ENCODE measurements at regions not wholly inside any gene's neighbourhood (a gene's known extent, or its start where the extent isn't known, plus 50 kb on each side); places are given as distances from the start of the nearest gene placed in this dataset.

DNA sequence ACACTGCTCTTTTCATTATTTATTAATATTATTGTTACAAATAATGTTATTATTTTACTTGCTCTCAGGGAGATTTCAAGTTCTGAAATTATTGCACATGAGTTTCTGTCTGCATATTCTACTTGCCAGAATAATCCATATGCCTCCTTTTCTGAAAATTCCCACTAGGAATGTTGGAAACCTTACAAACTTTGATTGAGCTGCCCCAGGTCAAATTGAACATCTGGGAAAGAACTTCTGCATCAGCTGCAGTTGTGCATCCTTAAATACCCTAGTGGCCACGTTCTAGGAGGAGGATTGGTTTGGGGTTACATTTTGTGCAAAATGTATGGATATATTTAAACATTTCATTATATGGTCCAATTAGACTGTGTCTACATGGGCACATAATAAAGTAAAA is 1302.7 kb upstream of the PIK3C3 start:
- DNase-seq (ENCODE audit: low spot score), result no peak

DNA sequence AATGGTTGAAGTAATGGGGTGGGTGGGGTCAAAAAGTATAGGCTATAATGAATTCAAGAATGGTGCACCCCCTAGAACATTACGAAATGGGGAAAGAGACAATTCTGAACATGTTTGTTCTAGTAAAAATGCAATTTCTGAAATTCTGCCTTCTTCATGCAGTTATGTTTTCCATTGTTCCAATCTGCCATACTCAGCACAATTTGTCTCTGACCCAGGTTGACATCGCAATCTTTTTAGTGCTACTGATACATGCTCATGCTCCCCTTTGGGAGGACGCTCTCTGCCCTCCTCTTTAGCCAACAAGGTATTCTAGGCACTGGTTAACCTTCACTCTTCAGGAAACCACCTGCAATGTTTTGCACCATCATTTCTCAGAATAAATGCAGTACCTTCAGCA is 1303.9 kb upstream of the PIK3C3 start:
- DNase-seq (ENCODE audit: low spot score), result no peak

- no peak for DNase-seq (ENCODE audit: low spot score)
Observed at GRCh38 chr18:40642692-40643229, 1312.3 kb upstream of the PIK3C3 start.

- DNase-seq (ENCODE audit: low spot score), result no peak
Observed at GRCh38 chr18:40631319-40631718, 1323.7 kb upstream of the PIK3C3 start.

- no peak for DNase-seq (ENCODE audit: low spot score)
Observed at GRCh38 chr18:40630496-40630895, 1324.5 kb upstream of the PIK3C3 start.

DNA sequence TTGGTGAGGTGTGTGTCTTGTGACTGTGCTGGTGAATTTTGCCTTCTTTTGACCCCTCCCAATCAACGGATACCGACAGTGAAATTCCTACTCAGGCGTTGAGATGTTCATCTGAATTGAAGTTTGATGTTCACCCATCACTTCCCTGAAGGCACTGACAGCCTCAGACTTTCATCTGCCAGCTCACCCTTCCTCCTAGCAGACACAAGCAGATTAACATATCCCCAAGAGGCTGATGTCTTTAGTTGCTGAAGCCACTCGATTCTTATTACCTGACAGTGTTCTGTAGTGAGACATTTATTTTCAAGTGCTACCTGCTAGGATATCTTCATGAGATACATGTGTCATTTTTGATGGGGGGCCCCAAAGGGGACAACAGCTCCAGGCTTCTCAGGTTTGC is 1330.1 kb upstream of the PIK3C3 start:
- DNase-seq (ENCODE audit: low spot score), result no peak

DNA sequence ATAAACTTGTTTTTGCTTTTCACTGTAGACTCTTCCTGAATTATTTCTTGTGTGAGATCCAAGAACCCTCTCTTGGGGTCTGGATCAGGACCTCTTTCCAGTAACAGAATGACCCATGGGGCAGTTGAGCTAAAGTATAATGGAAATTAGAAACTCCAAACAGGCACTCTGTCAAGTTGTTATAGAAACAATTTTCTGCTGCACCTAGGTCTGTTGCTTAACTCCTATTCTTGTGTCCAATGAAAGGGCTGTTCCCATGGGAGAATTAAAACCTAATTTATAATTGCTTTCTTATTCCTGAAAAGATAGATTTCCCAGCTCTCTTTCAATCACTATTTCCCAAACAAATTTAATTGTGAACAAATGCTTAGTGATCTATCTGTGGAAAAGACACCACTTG is 1341.3 kb upstream of the PIK3C3 start:
- DNase-seq (ENCODE audit: low spot score), result no peak

GRCh38 chr18:40612356-40612755 is 1342.7 kb upstream of the PIK3C3 start:
- DNase-seq (ENCODE audit: low spot score), result no peak

- DNase-seq (ENCODE audit: low spot score), result no peak
Observed at GRCh38 chr18:40608226-40608625, 1346.8 kb upstream of the PIK3C3 start.

GRCh38 chr18:40607542-40608148 is 1347.4 kb upstream of the PIK3C3 start:
- no peak for DNase-seq (ENCODE audit: low spot score)

DNA sequence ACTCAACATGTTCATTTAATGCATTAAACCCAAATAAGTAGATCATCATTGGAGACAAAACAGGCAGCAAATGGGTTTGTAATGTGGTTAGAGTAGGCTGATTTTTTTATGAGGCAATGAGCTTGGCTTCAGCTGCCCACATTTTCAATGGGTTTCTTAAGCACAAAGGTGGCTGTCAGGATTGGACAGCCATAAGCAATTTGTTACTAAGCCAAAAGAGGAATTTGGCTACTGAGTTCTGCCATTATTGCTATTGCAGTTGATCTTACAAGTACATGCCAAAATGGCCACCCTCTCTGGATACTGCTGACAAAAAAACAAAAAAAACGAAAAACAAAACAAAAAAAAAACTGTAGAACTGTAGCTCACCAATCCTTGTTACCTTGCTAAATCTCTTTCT is 1348.0 kb upstream of the PIK3C3 start:
- DNase-seq (ENCODE audit: low spot score), result no peak

- no peak for DNase-seq (ENCODE audit: low spot score)
Observed at GRCh38 chr18:40583671-40584070, 1371.4 kb upstream of the PIK3C3 start.

- no peak for DNase-seq (ENCODE audit: low spot score)
Observed at GRCh38 chr18:40582105-40582504, 1372.9 kb upstream of the PIK3C3 start.

DNA sequence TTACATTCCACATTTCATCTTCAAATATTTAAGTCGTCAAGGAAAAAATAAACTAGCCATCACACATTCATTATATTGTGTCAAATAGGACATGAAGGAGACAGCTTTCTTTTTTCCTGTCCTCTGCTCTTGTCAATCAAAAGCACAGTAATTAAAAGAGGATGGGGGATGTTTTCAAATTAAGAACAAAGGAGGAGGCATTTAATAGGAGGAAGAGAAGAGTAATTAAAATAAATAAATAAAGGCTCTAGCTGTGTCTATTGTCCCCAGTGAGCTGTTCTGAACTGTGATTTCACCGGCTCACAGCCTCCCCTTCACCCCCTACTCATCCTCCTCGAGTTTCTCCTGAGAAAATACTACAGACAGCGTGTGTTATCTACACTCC is 1377.1 kb upstream of the PIK3C3 start:
- no peak for DNase-seq (ENCODE audit: low spot score)

- no peak for DNase-seq (ENCODE audit: low spot score)
Observed at GRCh38 chr18:40577239-40577980, 1377.6 kb upstream of the PIK3C3 start.

DNA sequence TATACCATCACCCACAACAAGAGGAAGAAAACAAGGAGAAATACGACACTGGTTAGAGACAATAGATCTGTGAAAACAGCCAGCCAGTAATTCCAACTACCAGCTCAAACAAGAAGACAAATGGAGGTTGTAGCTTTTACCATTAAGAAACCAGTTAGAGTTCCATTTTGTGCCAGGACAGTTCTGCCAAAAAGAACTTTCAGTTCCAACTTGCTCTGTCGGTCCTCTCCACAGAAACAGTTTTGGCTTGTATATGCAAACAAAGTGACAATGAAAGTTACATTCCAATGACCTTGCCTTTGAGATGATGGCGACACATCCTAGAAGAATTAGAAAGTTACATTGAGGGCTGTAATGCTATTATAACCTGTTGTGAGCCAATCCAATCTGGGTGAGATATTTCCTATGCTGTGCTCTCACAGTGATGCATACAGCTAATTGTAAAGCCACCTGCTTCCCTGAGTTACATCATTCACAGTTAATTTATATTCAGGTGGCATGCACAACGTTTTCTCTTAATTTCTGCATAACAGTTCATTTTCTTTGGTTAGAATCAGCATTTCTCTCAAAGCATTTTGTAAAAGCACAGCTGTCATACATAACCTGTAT is 1378.4 kb upstream of the PIK3C3 start:
- no peak for DNase-seq (ENCODE audit: low spot score)

DNA sequence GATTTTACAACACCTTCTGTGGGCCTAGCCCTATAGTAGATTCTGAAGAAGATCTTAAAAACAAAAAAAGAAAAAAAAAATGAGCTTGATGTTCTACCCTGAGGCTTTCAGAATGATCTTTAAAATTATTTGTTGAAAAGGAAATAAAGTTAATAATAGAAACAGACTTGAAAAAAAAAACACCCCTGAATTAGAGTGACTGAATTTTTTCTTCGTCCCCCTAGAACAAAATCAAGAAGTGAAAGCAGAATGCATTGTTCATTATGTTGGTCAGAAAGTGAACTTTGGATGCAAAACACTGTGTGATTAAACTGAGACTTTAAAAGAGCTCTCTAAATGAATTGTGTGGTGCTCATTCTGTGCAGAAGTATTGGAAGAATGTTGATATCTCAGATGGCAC is 1384.4 kb upstream of the PIK3C3 start:
- DNase-seq (ENCODE audit: low spot score), result no peak

- DNase-seq (ENCODE audit: low spot score), result no peak
Observed at GRCh38 chr18:40569605-40570004, 1385.4 kb upstream of the PIK3C3 start.

DNA sequence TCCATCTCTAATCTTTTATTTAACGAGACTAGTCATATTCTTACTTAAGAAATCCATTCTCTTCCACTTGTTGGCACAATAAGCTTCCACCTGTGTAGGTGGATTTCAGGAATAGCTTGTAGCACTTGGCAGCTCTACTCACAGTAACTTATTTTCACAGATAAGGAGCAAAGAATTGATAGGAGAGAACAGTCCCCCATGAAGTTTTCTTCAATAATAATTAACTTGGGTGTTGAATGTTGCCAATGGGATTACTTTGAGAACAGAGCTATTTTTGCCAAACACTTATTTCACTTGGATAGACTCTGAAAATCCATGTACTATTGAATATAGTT is 1388.6 kb upstream of the PIK3C3 start:
- DNase-seq (ENCODE audit: low spot score), result no peak

DNA sequence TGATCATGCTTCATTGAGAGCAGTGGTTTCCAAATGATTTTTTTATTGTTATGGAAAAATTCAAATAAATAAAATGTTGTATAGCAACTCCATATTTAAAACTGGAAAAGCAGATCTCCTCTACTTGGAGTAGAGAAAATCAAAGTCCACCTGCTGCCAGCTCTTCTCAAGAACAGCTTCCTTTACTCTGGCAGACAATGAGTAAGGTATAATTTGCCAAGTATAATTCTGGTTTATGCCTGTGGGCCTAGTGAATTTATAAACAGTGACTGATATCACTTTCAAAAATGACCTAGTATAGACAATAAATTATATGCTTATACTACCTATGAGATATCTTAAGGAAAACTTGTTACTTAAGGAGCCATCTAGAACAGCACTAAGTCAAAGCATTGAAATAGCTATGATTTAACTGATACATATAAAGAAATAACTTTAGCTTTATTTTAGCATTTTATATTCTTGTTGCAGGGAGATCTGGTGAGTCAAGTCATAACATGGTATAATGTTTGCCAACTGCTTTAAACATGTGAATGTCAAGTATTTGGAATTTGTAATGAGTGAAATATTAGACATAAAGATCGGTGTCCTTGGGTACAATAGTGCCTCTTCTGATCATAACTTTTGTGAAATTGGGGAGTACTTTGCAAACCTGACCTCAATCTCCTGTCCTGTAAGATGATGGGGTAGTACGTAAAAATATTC is 1389.1 kb upstream of the PIK3C3 start:
- DNase-seq (ENCODE audit: low spot score), result no peak

GRCh38 chr18:40559556-40559955 is 1395.5 kb upstream of the PIK3C3 start:
- DNase-seq (ENCODE audit: low spot score), result no peak

GRCh38 chr18:40558706-40559392 is 1396.2 kb upstream of the PIK3C3 start:
- no peak for DNase-seq (ENCODE audit: low spot score)
